Subcutaneous abdominal adipose tissue (tissue), 5 donors: ENCODE measurements at regions not wholly inside any gene's neighbourhood (a gene's known extent, or its start where the extent isn't known, plus 50 kb on each side); places are given as distances from the start of the nearest gene placed in this dataset.
"Not testable (repeated sequence)": the region's sequence is repeated elsewhere in the genome, so short reads cannot be mapped to it uniquely, and the experiment has no call there.

ENCODE experiments used
- H3K27ac ChIP-seq: one replicate; pipeline ENCODE4 v1.7.0; 2013; ENCODE audit warnings: low read depth, mild to moderate bottlenecking, inconsistent platforms, low read length, moderate library complexity
- H3K27me3 ChIP-seq, 5 donors: one replicate each; pipeline ENCODE4 v1.7.0; 2013; ENCODE audit warnings: low read length in 5 of 5, inconsistent platforms in 1 of 5; ENCODE audit not compliant: control insufficient read depth in 5 of 5, insufficient read depth in 4 of 5
- H3K36me3 ChIP-seq, 5 donors: one replicate each; pipeline ENCODE4 v1.7.0; 2013; ENCODE audit warnings: low read length in 5 of 5; ENCODE audit not compliant: control insufficient read depth in 5 of 5, insufficient read depth in 5 of 5
- H3K4me1 ChIP-seq, 5 donors: one replicate each; pipeline ENCODE4 v1.7.0; 2013; ENCODE audit warnings: low read length in 5 of 5, mild to moderate bottlenecking in 3 of 5, moderate library complexity in 1 of 5; ENCODE audit not compliant: control insufficient read depth in 5 of 5, insufficient read depth in 5 of 5
- H3K4me3 ChIP-seq, 5 donors: one replicate each; pipeline ENCODE4 v1.7.0; 2013; ENCODE audit warnings: low read length in 5 of 5, low read depth in 1 of 5
- H3K9ac ChIP-seq, 5 donors: one replicate each; pipeline ENCODE4 v1.7.0; 2013; ENCODE audit warnings: low read length in 5 of 5, mild to moderate bottlenecking in 4 of 5, moderate library complexity in 3 of 5
- H3K9me3 ChIP-seq, 5 donors: one replicate each; pipeline ENCODE4 v1.7.0; 2013; ENCODE audit warnings: low read length in 5 of 5; ENCODE audit not compliant: control insufficient read depth in 5 of 5
- donor health status: healthy.
- donor health status: healthy.
- donor health status: healthy.
- donor health status: healthy.
- donor health status: healthy.

DNA sequence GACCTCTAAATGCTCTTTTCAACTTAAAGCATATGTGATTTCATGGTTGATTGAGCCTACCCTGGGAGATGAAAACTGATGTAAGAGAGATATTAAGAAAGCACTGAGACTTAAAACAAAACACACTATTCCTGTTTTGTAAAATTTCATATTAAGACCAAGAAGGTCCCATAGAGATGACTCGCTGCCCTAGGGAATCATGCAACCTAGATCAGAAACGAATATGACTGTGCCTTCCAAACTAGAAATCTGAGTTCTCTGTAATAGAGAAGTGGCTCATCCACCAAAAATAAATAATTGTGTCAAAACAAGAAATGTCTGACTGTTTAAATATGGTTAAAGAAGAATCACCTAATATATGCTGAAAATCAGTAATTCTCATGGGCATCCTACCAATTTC is 776.8 kb upstream of the SOX11 start:
- Histone ChIP-seq H3K4me3 (no peak overlapping the region), H3K36me3 (no peaks in the 10 kb centered on the region), H3K27ac (no peak overlapping the region), H3K9me3 (no peaks in the 10 kb centered on the region), H3K27me3 (peaks cover 0 to 2% (median 0%) of the 10 kb centered on the region in 5 donors), H3K4me1 (peaks cover 0 to 7% (median 0%) of the 10 kb centered on the region in 5 donors), H3K9ac (no peak overlapping the region)

DNA sequence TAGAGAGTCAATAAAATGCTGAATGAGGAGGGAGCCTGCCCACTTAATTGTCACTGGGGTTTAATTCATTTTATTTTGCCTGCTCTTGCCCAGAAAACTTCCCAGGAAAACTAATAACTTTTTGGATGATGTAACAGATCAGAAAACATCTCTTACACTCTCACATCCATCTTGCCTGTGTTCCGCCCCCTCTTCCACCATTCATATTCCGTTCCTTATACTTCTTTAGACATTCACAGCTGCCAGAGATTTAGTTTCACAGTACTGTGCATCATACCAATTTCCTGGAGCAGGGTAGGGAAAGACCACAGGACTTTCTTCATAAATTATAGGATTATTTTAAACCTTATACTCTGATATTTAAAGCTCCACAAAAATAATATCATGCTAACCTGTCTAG is 776.1 kb upstream of the SOX11 start:
- Histone ChIP-seq H3K4me3 (no peak overlapping the region), H3K27ac (no peak overlapping the region), H3K4me1 (peaks cover 0 to 7% (median 0%) of the 10 kb centered on the region in 5 donors), H3K9me3 (no peaks in the 10 kb centered on the region), H3K9ac (no peak overlapping the region), H3K36me3 (no peaks in the 10 kb centered on the region), H3K27me3 (peaks cover 0 to 2% (median 0%) of the 10 kb centered on the region in 5 donors)

DNA sequence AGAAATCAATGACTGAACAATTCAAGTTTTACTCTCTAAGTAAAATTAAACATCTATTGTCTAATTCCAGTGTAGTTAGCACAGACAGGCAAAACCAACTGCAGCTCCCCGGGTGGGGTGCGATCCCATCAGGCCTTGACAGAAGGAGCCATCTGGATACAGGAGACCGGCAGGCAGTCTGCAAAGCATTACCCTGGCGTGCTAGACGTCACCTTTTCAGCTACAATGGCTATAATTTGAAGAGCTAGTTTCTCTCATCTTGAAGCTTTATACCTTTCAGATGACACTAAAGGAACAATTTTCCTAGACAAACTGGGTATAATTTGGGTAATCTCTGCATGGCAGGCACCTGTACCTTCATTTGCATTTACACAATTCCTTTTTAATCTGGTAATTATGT is 761.5 kb upstream of the SOX11 start:
- H3K4me3 ChIP-seq, result no peak overlapping the region
- no peaks in the 10 kb centered on the region for H3K36me3 ChIP-seq
- H3K27me3 ChIP-seq, result peaks cover 0 to 4% (median 0%) of the 10 kb centered on the region in 5 donors
- no peak overlapping the region for H3K9ac ChIP-seq
- no peaks in the 10 kb centered on the region for H3K9me3 ChIP-seq
- no peaks in the 10 kb centered on the region for H3K4me1 ChIP-seq
- no peak overlapping the region for H3K27ac ChIP-seq

DNA sequence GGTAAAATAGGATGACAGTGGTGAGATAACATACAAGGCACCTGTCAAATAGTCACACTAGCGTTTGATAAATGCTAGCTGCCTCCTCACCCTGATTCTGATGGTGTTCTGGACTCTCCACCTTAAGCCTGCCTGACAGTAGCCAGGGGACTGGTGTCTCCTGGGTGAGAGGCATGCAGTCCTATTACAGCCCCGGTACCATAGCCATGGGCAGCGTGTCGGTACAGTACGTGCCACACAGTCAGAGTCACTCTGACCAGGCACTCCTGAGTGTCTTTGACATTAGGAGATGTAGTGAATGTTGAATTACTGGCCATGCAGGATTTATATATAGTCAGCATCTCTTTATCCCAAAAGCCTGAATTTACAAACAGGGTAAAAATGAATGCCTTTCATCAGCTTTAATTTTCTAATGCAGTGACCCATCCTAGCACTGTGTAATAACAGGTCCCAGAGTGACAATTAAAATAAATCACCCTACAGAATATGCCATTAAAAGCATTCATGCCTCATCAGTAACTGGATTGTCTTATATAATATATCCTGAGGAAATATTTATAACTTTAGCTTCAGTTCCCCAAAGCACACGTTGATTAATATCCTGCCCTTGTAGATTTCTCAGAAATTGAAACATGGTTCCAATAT is 760.3 kb upstream of the SOX11 start:
- no peaks in the 10 kb centered on the region for H3K36me3 ChIP-seq
- no peak overlapping the region for H3K27ac ChIP-seq
- no peaks in the 10 kb centered on the region for H3K4me1 ChIP-seq
- H3K9ac ChIP-seq, result no peak overlapping the region
- no peak overlapping the region for H3K4me3 ChIP-seq
- H3K9me3 ChIP-seq, result no peaks in the 10 kb centered on the region
- H3K27me3 ChIP-seq, result peaks cover 0 to 4% (median 0%) of the 10 kb centered on the region in 5 donors

DNA sequence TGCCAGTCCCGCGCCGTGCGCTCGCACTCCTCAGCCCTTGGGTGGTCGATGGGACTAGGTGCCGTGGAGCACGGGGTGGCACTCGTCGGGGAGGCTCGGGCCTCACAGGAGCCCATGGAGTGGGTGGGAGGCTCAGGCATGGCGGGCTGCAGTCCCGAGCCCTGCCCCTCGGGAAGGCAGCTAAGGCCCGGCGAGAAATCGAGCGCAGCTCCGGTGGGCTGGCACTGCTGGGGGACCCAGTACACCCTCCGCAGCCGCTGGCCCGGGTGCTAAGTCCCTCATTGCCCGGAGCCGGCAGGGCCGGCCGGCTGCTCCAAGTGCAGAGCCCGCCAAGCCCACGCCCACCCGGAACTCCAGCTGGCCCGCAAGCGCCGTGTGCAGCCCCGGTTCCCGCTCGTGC is 756.9 kb upstream of the SOX11 start:
- H3K4me1 ChIP-seq, H3K9ac ChIP-seq, H3K27ac ChIP-seq, H3K4me3 ChIP-seq, H3K9me3 ChIP-seq, H3K36me3 ChIP-seq, H3K27me3 ChIP-seq: not testable (repeated sequence)

DNA sequence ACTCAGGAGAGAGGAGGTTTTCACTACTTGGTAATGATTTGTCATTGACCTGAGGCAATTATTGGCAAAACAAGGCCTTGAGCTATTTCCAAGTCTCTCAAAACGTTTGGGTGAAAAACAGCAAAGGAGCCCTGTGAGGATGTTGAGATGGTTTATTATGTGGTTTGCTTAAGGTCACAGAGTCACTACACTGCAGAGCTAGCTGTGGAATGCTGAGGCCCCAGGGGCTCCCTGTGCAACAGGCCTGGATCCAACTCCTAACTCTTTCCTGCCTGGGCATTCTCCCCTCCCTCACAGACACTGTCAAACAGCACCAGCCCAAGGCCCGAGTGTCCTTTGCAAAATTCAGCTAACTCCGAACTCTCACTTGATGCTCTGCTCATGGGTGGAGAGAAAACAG is 754.6 kb upstream of the SOX11 start:
- Histone ChIP-seq H3K36me3 (no peaks in the 10 kb centered on the region), H3K9me3 (peaks cover 0 to 2% (median 0%) of the 10 kb centered on the region in 5 donors), H3K4me1 (no peaks in the 10 kb centered on the region), H3K4me3 (no peak overlapping the region), H3K27ac (no peak overlapping the region), H3K27me3 (no peaks in the 10 kb centered on the region), H3K9ac (no peak overlapping the region)

DNA sequence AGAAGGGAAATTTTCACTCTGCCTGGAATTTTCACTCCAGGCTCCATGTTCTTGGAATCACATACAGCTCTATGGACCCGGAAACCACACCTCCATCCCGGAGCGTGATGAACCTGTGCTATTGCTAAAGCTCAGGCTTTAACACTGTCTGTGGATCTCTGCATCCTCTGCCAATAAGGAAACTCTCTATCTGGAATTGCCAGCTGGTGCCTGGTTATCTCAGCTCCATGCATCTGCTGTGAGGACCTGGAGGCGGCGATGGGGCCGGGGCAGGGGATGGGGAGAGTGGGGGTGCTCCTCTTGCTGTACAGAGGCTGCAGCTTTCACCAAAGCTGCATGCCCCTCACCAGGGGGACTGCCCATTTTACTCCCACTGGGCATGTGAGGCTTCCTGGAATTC is 754.0 kb upstream of the SOX11 start:
- Histone ChIP-seq H3K27ac (no peak overlapping the region), H3K36me3 (no peaks in the 10 kb centered on the region), H3K9ac (no peak overlapping the region), H3K4me1 (no peaks in the 10 kb centered on the region), H3K27me3 (no peaks in the 10 kb centered on the region), H3K4me3 (no peak overlapping the region), H3K9me3 (peaks cover 0 to 2% (median 0%) of the 10 kb centered on the region in 5 donors)

DNA sequence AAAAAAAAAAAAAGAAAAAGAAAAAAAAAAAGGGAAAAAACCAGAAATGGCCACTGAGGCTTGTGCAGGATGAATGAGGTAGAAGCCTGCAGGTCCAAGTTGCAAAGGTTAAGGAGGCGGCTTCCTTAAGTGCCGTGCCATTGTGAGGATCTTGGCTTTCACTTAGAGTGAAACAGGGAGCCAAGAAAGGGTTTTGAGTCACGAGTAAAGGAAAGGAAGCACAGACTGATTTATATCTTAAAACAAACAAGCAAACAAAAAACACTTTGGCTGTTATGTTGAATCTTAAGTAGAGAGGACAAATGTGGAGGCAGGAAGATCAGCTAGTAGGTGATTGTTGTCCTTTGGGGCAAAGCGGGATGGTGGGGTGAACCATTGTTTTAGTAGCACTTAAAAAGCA is 749.7 kb upstream of the SOX11 start:
- Histone ChIP-seq H3K36me3 (no peaks in the 10 kb centered on the region), H3K4me3 (no peak overlapping the region), H3K27me3 (no peaks in the 10 kb centered on the region)

DNA sequence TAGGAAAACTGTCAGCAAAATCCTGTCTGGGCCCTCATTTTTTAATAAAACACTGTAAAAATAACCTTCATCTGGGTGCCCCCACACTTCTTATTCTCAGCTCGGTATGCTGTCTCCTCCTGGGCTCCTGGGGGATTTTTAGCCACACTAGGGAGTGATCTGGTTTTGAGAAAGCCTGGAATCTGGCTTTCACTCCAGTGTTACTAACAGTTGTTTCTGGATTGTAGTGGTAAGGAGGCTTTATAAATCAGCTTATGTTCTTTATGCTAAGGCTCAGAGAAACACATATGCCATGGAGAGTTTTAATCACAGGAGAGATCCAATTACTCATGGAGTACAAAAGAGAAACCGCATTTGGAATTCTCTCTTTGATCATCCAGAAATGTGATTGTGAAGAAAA is 744.3 kb upstream of the SOX11 start:
- no peak overlapping the region for H3K4me3 ChIP-seq
- H3K9ac ChIP-seq, result no peak overlapping the region
- no peak overlapping the region for H3K27ac ChIP-seq
- no peaks in the 10 kb centered on the region for H3K4me1 ChIP-seq
- H3K9me3 ChIP-seq, result no peaks in the 10 kb centered on the region
- no peaks in the 10 kb centered on the region for H3K27me3 ChIP-seq
- H3K36me3 ChIP-seq, result no peaks in the 10 kb centered on the region

More for the DNA sequence above, 749.7 kb upstream of the SOX11 start:
- Histone ChIP-seq H3K4me1 (no peaks in the 10 kb centered on the region), H3K9ac (no peak overlapping the region), H3K27ac (no peak overlapping the region), H3K9me3 (peaks cover 0 to 2% (median 0%) of the 10 kb centered on the region in 5 donors)

DNA sequence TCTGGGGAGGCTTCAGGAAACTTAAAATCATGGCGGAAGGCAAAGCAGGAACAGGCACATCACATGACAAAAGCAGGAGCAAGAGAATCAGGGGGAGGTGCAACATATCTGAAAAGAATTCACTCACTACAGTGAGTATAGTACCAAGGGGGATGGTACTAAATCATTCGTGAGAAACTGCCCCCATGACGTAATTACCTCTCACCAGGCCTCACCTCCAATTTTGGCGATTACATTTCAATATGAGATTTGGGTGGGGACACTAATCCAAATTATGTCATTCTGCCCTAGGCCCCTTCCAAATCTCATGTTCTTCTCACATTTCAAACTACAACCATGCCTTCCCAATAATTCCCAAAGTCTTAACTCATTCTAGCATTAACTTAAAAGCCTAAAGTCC is 740.8 kb upstream of the SOX11 start:
- no peak overlapping the region for H3K4me3 ChIP-seq
- no peak overlapping the region for H3K9ac ChIP-seq
- no peaks in the 10 kb centered on the region for H3K27me3 ChIP-seq
- no peak overlapping the region for H3K27ac ChIP-seq
- H3K36me3 ChIP-seq, result no peaks in the 10 kb centered on the region
- H3K4me1 ChIP-seq, result no peaks in the 10 kb centered on the region
- no peaks in the 10 kb centered on the region for H3K9me3 ChIP-seq
